GM23248 (cell line): ENCODE measurements at regions not wholly inside any gene's neighbourhood (a gene's known extent, or its start where the extent isn't known, plus 50 kb on each side); places are given as distances from the start of the nearest gene placed in this dataset.
A peak's percentile ranks its signal among the peaks of the same experiment; 100 is the strongest.

Source experiments
- DNase-seq: peaks from one replicate; pipeline ENCODE4 v3.0.0-alpha.2; 2015
- H2AFZ ChIP-seq: fragments of 200-600 bp; sonication (generic); 2 replicates; pipeline ENCODE4 v1.6.1; 2016; ENCODE audit warnings: antibody characterized with exemption
- H3F3A ChIP-seq: fragments of 200-600 bp; sonication (generic); 2 replicates; pipeline ENCODE4 v1.6.1; 2016; ENCODE audit warnings: mild to moderate bottlenecking, antibody characterized with exemption, mixed run types; ENCODE audit not compliant: insufficient read depth
- H3K27ac ChIP-seq: fragments of 200-600 bp; sonication (generic); 2 replicates; pipeline ENCODE4 v1.5.1; 2016; ENCODE audit warnings: mild to moderate bottlenecking
- H3K27me3 ChIP-seq: fragments of 200-600 bp; sonication (generic); replicated peaks from 2 replicates; pipeline ENCODE4 v1.6.1; 2016; ENCODE audit warnings: mild to moderate bottlenecking; ENCODE audit not compliant: insufficient read depth
- H3K36me3 ChIP-seq: fragments of 200-600 bp; sonication (generic); 2 replicates; pipeline ENCODE4 v1.6.1; 2016; ENCODE audit warnings: low read depth, mild to moderate bottlenecking
- H3K4me1 ChIP-seq: fragments of 200-600 bp; sonication (generic); 2 replicates; pipeline ENCODE4 v1.6.1; 2016; ENCODE audit warnings: mild to moderate bottlenecking; ENCODE audit not compliant: insufficient read depth
- H3K4me2 ChIP-seq: fragments of 200-600 bp; sonication (generic); one replicate; pipeline ENCODE4 v1.6.1; 2016; ENCODE audit warnings: mild to moderate bottlenecking; ENCODE audit not compliant: unreplicated experiment
- H3K4me3 ChIP-seq: fragments of 200-600 bp; sonication (generic); 2 replicates; pipeline ENCODE4 v1.5.1; 2016; ENCODE audit warnings: mild to moderate bottlenecking
- H3K79me2 ChIP-seq: fragments of 200-600 bp; sonication (generic); 2 replicates; pipeline ENCODE4 v1.6.1; 2016; ENCODE audit warnings: mild to moderate bottlenecking; ENCODE audit not compliant: insufficient read depth
- H3K9ac ChIP-seq: fragments of 200-600 bp; sonication (generic); 2 replicates; pipeline ENCODE4 v1.6.1; 2016; ENCODE audit warnings: mild to moderate bottlenecking
- H3K9me2 ChIP-seq: fragments of 200-600 bp; sonication (generic); 2 replicates; pipeline ENCODE4 v1.6.1; 2016; ENCODE audit warnings: mixed run types, mild to moderate bottlenecking, moderate library complexity; ENCODE audit not compliant: insufficient read depth
- H3K9me3 ChIP-seq: fragments of 200-600 bp; sonication (generic); one replicate; pipeline ENCODE4 v1.6.1; 2017; ENCODE audit warnings: low read depth
- H4K20me1 ChIP-seq: fragments of 200-600 bp; sonication (generic); 2 replicates; pipeline ENCODE4 v1.6.0; 2016; ENCODE audit not compliant: insufficient read depth
- EZH2 ChIP-seq: fragments of 200-600 bp; sonication (generic); IDR thresholded peaks from 2 replicates; pipeline ENCODE4 v1.6.1; 2018; ENCODE audit warnings: antibody characterized with exemption, mild to moderate bottlenecking; ENCODE audit not compliant: insufficient read depth, poor library complexity, severe bottlenecking
- EZH2phosphoT487 ChIP-seq: fragments of 200-600 bp; sonication (generic); IDR thresholded peaks from 2 replicates; pipeline ENCODE4 v1.6.1; 2018; ENCODE audit warnings: antibody characterized with exemption, moderate library complexity, mild to moderate bottlenecking, low read depth; ENCODE audit not compliant: insufficient read depth
- WGBS, 2 experiments: methylation state at CpG; one replicate each; pipeline ENCODE4 v1.1.6; 2015 to 2017; ENCODE audit warnings: low lambda C conversion rate in 2 of 2, low coverage in 1 of 2; ENCODE audit errors: missing lambda C conversion rate in 2 of 2; 5-methylcytosine and 5-hydroxymethylcytosine counted together
- in situ Hi-C: fragments of 300-500 bp; cut with MboI; formaldehyde crosslinking; loops from 2 replicates; pipeline ENCODE4 v1.15.0; 2020

- in situ Hi-C loops = no loop called here
- H3K79me2 ChIP-seq = no peaks in the 10 kb centered on the region
- H3K27ac ChIP-seq = no peak overlapping the region
- TF ChIP-seq EZH2 (no peak), EZH2phosphoT487 (no peak)
- H4K20me1 ChIP-seq = no peaks in the 10 kb centered on the region
- H3K9me3 ChIP-seq = no peaks in the 10 kb centered on the region
- DNase-seq = no peak
- no peak overlapping the region for H2AFZ ChIP-seq
- H3K36me3 ChIP-seq = no peaks in the 10 kb centered on the region
- 68 to 72% methylated on average over 5 of the region's 5 CpGs for WGBS, 2 experiments
- H3K9ac ChIP-seq = no peak overlapping the region
- no peaks in the 10 kb centered on the region for H3K4me1 ChIP-seq
- no peaks in the 10 kb centered on the region for H3K9me2 ChIP-seq
- no peaks in the 10 kb centered on the region for H3K27me3 ChIP-seq
- H3F3A ChIP-seq = no peaks in the 10 kb centered on the region
- no peak overlapping the region for H3K4me3 ChIP-seq
- H3K4me2 ChIP-seq = no peak overlapping the region
Observed at GRCh38 chr5:138698713-138699112, 54.5 kb upstream of the CTNNA1 start.

- no peaks in the 10 kb centered on the region for H3F3A ChIP-seq
- in situ Hi-C loops = no loop called here
- 76 to 79% methylated on average over 7 of the region's 7 CpGs for WGBS, 2 experiments
- H3K9ac ChIP-seq = no peak overlapping the region
- H4K20me1 ChIP-seq = no peaks in the 10 kb centered on the region
- H3K4me3 ChIP-seq = no peak overlapping the region
- H3K79me2 ChIP-seq = no peaks in the 10 kb centered on the region
- H3K4me2 ChIP-seq = no peak overlapping the region
- H3K27me3 ChIP-seq = no peaks in the 10 kb centered on the region
- H3K36me3 ChIP-seq = no peaks in the 10 kb centered on the region
- H2AFZ ChIP-seq = no peak overlapping the region
- no peak for DNase-seq
- H3K9me3 ChIP-seq = no peaks in the 10 kb centered on the region
- H3K27ac ChIP-seq = no peak overlapping the region
- TF ChIP-seq EZH2 = no peak
- no peak for TF ChIP-seq EZH2phosphoT487
- H3K9me2 ChIP-seq = no peaks in the 10 kb centered on the region
- H3K4me1 ChIP-seq = no peaks in the 10 kb centered on the region
Observed at GRCh38 chr5:138697720-138698360, 55.4 kb upstream of the CTNNA1 start.

GRCh38 chr5:138696501-138696900, 56.7 kb upstream of the CTNNA1 start:
- no peaks in the 10 kb centered on the region for H3K4me1 ChIP-seq
- no peaks in the 10 kb centered on the region for H3K9me2 ChIP-seq
- H3K4me3 ChIP-seq = no peak overlapping the region
- no peaks in the 10 kb centered on the region for H3K36me3 ChIP-seq
- no peaks in the 10 kb centered on the region for H3K79me2 ChIP-seq
- H3K9me3 ChIP-seq = no peaks in the 10 kb centered on the region
- H3F3A ChIP-seq = no peaks in the 10 kb centered on the region
- no peaks in the 10 kb centered on the region for H4K20me1 ChIP-seq
- H3K27me3 ChIP-seq = no peaks in the 10 kb centered on the region
- H3K4me2 ChIP-seq = no peak overlapping the region
- TF ChIP-seq EZH2 (no peak), EZH2phosphoT487 (no peak)
- peak; percentile 71 for DNase-seq
- in situ Hi-C loops = no loop called here
- H2AFZ ChIP-seq = no peak overlapping the region
- no peak overlapping the region for H3K9ac ChIP-seq
- WGBS, 2 experiments = 54 to 57% methylated on average over 6 of the region's 6 CpGs
- no peak overlapping the region for H3K27ac ChIP-seq

- WGBS, 2 experiments = 73 to 78% methylated on average over 3 of the region's 3 CpGs
- no peaks in the 10 kb centered on the region for H3K9me2 ChIP-seq
- H3K4me1 ChIP-seq = no peaks in the 10 kb centered on the region
Observed at GRCh38 chr5:138695781-138696180, 57.4 kb upstream of the CTNNA1 start.

GRCh38 chr5:138694146-138694545, 59.1 kb upstream of the CTNNA1 start:
- H3K27me3 ChIP-seq = no peaks in the 10 kb centered on the region
- H3F3A ChIP-seq = no peaks in the 10 kb centered on the region
- in situ Hi-C loops = no loop called here
- WGBS, 2 experiments = 91 to 95% methylated on average over 3 of the region's 3 CpGs
- no peaks in the 10 kb centered on the region for H3K36me3 ChIP-seq
- DNase-seq = no peak
- H4K20me1 ChIP-seq = no peaks in the 10 kb centered on the region
- no peak overlapping the region for H2AFZ ChIP-seq
- H3K79me2 ChIP-seq = no peaks in the 10 kb centered on the region
- no peak overlapping the region for H3K4me3 ChIP-seq
- no peak for TF ChIP-seq EZH2phosphoT487
- no peak for TF ChIP-seq EZH2
- H3K9ac ChIP-seq = no peak overlapping the region
- no peaks in the 10 kb centered on the region for H3K9me2 ChIP-seq
- no peak overlapping the region for H3K27ac ChIP-seq
- no peaks in the 10 kb centered on the region for H3K9me3 ChIP-seq
- H3K4me2 ChIP-seq = no peak overlapping the region
- H3K4me1 ChIP-seq = no peaks in the 10 kb centered on the region

More at GRCh38 chr5:138695781-138696180, 57.4 kb upstream of the CTNNA1 start:
- no peak for DNase-seq
- no peak overlapping the region for H3K4me2 ChIP-seq
- H3K79me2 ChIP-seq = no peaks in the 10 kb centered on the region
- no peak overlapping the region for H3K4me3 ChIP-seq
- TF ChIP-seq EZH2phosphoT487 (no peak), EZH2 (no peak)
- no peaks in the 10 kb centered on the region for H3K27me3 ChIP-seq
- no peak overlapping the region for H3K27ac ChIP-seq
- no peaks in the 10 kb centered on the region for H3K9me3 ChIP-seq
- H2AFZ ChIP-seq = no peak overlapping the region
- in situ Hi-C loops = no loop called here
- no peaks in the 10 kb centered on the region for H3F3A ChIP-seq
- no peaks in the 10 kb centered on the region for H3K36me3 ChIP-seq
- no peak overlapping the region for H3K9ac ChIP-seq
- no peaks in the 10 kb centered on the region for H4K20me1 ChIP-seq
